ENCODE measurements at regions not wholly inside any gene's neighbourhood (a gene's known extent, or its start where the extent isn't known, plus 50 kb on each side); places are given as distances from the start of the nearest gene placed in this dataset.

DNA sequence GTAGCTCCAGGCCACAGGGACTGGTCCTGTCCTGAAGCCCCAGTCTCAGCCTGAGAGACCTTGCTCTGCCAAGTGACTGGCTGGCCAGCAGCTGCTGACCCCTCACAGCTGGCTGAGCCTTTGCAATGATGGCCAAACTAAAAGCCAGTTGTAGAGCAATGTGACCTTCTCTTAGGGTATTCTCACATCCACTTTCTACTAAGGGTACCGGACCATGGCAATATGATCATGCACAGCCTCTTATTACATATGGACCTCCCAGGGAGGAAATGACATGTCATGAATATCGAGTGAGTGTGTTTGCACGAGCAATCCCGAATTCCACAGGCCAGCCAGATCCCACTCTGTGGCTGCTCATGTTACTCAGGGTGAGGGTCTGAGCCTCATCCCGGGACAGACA, 213.9 kb downstream of the VAPA start:
- DNase-seq = no peak
- BruUV-seq (replicated peaks) = no TSS peak
- POLR2A ChIA-PET (ENCODE audit: unreplicated experiment) = no interaction called here
- Histone ChIP-seq H3K4me3 (no peak overlapping the region), H3K4me2 (no peak overlapping the region), H3K4me1 (replicated peaks; ENCODE audit: insufficient read depth) (peaks cover 5% of the 10 kb centered on the region; the same call in 1 of the 2 replicates), H3K9me3 (ENCODE audit: insufficient read depth, low read depth) (no peaks in the 10 kb centered on the region), H3K36me3 (ENCODE audit: low read depth) (no peaks in the 10 kb centered on the region), H3K27ac (no peak overlapping the region), H3K9me2 (ENCODE audit: insufficient read depth) (no peaks in the 10 kb centered on the region), H3K27me3 (ENCODE audit: insufficient read depth, low read depth) (no peaks in the 10 kb centered on the region; the same call in 1 of the 2 replicates), H4K20me1 (ENCODE audit: insufficient read depth) (no peaks in the 10 kb centered on the region), H2AFZ (no peak overlapping the region), H3F3A (ENCODE audit: insufficient read depth, low read depth) (no peaks in the 10 kb centered on the region), H3K79me2 (ENCODE audit: low read depth) (no peaks in the 10 kb centered on the region)
- CTCF ChIA-PET = no interaction called here
- intact Hi-C loops (cut with micrococcal nuclease; ENCODE audit: unreplicated experiment) = no loop called here
- TF ChIP-seq EZH2 (IDR thresholded peaks at IDR 0.05; ENCODE audit: low read depth) = no peak
- TF ChIP-seq, protein P1, sequence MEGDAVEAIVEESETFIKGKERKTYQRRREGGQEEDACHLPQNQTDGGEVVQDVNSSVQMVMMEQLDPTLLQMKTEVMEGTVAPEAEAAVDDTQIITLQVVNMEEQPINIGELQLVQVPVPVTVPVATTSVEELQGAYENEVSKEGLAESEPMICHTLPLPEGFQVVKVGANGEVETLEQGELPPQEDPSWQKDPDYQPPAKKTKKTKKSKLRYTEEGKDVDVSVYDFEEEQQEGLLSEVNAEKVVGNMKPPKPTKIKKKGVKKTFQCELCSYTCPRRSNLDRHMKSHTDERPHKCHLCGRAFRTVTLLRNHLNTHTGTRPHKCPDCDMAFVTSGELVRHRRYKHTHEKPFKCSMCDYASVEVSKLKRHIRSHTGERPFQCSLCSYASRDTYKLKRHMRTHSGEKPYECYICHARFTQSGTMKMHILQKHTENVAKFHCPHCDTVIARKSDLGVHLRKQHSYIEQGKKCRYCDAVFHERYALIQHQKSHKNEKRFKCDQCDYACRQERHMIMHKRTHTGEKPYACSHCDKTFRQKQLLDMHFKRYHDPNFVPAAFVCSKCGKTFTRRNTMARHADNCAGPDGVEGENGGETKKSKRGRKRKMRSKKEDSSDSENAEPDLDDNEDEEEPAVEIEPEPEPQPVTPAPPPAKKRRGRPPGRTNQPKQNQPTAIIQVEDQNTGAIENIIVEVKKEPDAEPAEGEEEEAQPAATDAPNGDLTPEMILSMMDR (conservative IDR thresholded peaks at IDR 0.05) = no peak

DNA sequence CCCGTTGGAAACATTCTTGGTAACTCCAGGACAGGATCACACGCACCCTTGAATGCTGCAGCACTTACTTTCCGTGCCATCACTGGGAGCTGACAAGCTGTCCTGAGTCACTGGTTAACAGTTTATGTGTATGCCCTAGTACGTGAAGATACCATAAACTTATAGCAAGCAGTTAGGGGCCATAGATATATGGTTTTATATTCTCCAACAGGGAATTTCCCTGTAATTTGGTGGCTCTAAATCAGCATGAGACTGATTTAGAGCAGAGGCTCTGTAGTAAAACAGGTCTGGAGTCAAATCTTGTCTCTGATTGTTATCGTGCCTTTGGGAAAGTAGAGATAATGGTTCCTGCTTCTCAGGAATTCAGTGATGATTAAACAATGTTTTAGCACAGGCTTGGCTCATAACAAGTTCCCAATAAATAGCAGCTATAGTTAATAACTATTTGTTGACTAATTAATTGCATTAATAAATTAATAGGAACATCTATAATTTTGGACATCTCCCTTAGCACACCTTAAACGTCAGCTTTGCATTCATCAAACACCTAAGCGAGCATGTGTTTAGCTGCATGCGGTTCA, 215.2 kb downstream of the VAPA start:
- POLR2A ChIA-PET (ENCODE audit: unreplicated experiment) = no interaction called here
- CTCF ChIA-PET = no interaction called here

DNA sequence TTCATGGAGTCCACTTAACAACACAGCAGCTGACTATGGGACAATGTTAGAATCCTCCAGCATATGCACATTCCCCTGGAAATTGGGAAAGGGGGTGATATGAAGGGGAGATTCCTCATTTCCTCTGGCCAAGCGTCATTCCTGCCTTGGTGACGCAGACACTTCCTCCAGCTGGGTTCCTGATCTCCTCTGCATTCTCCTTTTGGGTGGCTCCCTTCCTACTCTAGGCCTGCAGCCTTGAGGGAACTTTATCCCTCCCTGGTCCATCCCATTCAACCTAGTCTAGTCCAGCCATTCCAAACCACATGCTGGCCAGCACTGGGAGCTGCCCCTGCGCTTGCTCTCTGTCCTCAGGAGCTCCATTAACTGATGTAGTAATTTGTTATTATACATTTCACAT, 216.8 kb downstream of the VAPA start:
- no TSS peak for BruUV-seq (replicated peaks)
- Histone ChIP-seq H3K79me2 (ENCODE audit: low read depth) (no peaks in the 10 kb centered on the region), H3K4me2 (no peak overlapping the region), H3K36me3 (ENCODE audit: low read depth) (no peaks in the 10 kb centered on the region), H4K20me1 (ENCODE audit: insufficient read depth) (no peaks in the 10 kb centered on the region), H3K9me3 (ENCODE audit: insufficient read depth, low read depth) (no peaks in the 10 kb centered on the region), H3F3A (ENCODE audit: insufficient read depth, low read depth) (no peaks in the 10 kb centered on the region), H2AFZ (no peak overlapping the region), H3K4me3 (no peak overlapping the region), H3K27me3 (ENCODE audit: insufficient read depth, low read depth) (no peaks in the 10 kb centered on the region; the same call in 1 of the 2 replicates), H3K4me1 (replicated peaks; ENCODE audit: insufficient read depth) (no peaks in the 10 kb centered on the region), H3K27ac (no peak overlapping the region), H3K9me2 (ENCODE audit: insufficient read depth) (no peaks in the 10 kb centered on the region)
- TF ChIP-seq, protein P1 (conservative IDR thresholded peaks at IDR 0.05) = no peak
- TF ChIP-seq EZH2 (IDR thresholded peaks at IDR 0.05; ENCODE audit: low read depth) = no peak
- ChIA-PET POLR2A (ENCODE audit: unreplicated experiment) (no interaction called here), CTCF (no interaction called here)
- intact Hi-C loops (cut with micrococcal nuclease; ENCODE audit: unreplicated experiment) = no loop called here
- no peak for DNase-seq

More for the DNA sequence above, 215.2 kb downstream of the VAPA start:
- Histone ChIP-seq H3K79me2 (ENCODE audit: low read depth) (no peaks in the 10 kb centered on the region), H3K9me3 (ENCODE audit: insufficient read depth, low read depth) (no peaks in the 10 kb centered on the region), H3F3A (ENCODE audit: insufficient read depth, low read depth) (no peaks in the 10 kb centered on the region), H4K20me1 (ENCODE audit: insufficient read depth) (no peaks in the 10 kb centered on the region), H3K36me3 (ENCODE audit: low read depth) (no peaks in the 10 kb centered on the region), H3K4me3 (no peak overlapping the region), H3K4me1 (replicated peaks; ENCODE audit: insufficient read depth) (no peaks in the 10 kb centered on the region), H3K4me2 (no peak overlapping the region), H3K27me3 (ENCODE audit: insufficient read depth, low read depth) (no peaks in the 10 kb centered on the region; the same call in 1 of the 2 replicates), H2AFZ (no peak overlapping the region), H3K9me2 (ENCODE audit: insufficient read depth) (no peaks in the 10 kb centered on the region), H3K27ac (no peak overlapping the region)
- no peak for DNase-seq
- TF ChIP-seq EZH2 (IDR thresholded peaks at IDR 0.05; ENCODE audit: low read depth) = no peak
- TF ChIP-seq, protein P1 (conservative IDR thresholded peaks at IDR 0.05) = no peak
- BruUV-seq (replicated peaks) = no TSS peak
- intact Hi-C loops (cut with micrococcal nuclease; ENCODE audit: unreplicated experiment) = no loop called here
